Left hindlimb (tissue), 1 donor: ENCODE measurements at regions not wholly inside any gene's neighbourhood (a gene's known extent, or its start where the extent isn't known, plus 50 kb on each side); places are given as distances from the start of the nearest gene placed in this dataset.

Experiments
- DNase-seq: peaks from one replicate; pipeline ENCODE4 v3.0.0-alpha.2; 2018

- no peak for DNase-seq
These were observed 57.8 kb downstream of the PRLHR start for GRCh38 chr10:118537623-118538022.

DNA sequence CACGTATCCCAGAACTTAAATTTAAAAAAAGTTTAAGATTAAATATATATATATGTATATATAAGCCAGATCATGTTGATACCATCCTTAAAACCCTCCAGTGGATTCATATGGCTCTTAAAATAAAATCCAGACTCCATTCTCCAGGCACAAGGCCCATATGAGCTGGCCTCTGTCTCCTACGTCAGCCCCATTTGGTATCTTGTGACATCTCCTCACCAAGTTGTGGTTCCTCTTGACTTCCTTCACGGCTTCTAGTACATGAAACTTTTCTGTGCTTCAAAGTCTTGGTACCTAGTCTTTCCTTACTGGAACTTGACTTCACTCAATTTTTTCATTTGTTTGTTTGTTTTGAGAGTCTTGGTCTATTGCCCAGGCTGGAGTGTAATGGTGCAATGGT lies 61.3 kb downstream of the PRLHR start:
- DNase-seq, result no peak

DNA sequence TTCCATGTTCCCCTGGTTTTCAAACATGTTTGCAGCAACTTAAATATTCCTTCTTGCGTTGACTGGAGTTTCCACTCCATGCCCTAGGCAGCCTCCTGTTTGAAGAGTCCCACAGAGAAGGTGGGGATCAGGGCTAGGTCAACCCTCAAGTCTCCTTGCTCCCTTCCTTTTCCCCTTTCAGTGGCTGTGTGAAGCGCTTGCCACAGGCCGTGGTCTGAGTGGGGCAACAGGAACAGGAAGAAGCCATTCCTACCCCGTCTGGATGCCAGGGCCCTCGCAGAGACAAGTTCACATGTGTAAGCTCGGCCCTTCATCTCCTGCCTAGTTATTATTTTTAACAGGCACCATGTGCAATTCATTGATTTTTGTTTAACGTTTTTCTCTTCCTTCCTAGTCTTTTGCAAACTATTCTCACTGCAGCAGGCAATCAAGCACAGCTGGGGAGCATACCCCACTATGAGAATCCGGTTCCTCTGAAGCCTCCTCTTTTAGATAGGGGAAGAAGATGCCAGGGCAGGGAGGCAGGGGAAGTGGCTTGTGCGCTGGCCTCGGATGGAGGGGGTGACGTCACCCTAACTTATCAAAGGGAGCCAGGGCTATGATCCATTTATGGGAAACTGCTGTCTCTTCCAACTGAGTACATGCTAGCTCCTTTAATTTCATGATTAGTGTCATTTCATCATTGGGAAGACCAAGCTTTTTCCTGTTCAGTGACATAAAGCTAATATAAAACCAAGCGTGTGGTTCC lies 64.2 kb downstream of the PRLHR start:
- DNase-seq, result no peak

DNA sequence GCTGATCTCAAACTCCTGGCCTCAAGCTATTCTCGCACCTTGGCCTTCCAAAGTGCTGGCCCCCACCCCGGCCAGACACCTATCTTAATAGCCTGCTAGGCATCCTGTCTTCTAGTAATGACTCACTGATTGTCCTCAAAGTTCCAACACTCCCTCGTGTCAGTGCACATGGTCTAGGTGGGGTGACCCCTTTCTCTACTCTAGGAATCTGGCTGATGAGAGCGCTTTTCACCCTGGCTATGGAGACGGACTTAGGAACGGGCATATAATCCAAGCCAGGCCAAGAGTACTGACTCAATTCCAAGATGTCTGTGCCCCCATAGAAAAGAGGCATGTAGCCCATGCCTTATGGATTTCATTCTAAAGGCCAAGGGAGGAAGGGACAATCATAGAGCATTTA lies 67.0 kb downstream of the PRLHR start:
- no peak for DNase-seq

DNA sequence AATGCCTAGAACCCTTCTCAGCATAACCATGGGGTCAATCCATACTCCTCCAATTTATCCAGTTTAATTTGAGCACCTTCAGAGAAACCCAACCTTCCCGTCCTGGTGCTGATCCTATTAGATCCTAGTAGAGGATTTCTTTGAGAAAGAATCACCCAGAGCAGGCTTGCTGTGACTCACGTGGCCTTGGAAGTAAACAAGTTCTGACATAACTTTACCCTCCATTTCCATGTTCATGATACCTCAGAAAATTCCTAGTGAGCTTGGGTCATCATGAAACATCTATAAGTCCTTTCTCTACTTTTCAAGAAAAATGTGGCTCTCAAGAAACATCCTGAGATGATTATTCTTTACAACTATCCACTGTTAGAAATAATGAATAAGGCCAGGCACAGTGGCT lies 71.7 kb downstream of the PRLHR start:
- no peak for DNase-seq

GRCh38 chr10:118522791-118523498 lies 72.5 kb downstream of the PRLHR start:
- DNase-seq, result no peak

DNA sequence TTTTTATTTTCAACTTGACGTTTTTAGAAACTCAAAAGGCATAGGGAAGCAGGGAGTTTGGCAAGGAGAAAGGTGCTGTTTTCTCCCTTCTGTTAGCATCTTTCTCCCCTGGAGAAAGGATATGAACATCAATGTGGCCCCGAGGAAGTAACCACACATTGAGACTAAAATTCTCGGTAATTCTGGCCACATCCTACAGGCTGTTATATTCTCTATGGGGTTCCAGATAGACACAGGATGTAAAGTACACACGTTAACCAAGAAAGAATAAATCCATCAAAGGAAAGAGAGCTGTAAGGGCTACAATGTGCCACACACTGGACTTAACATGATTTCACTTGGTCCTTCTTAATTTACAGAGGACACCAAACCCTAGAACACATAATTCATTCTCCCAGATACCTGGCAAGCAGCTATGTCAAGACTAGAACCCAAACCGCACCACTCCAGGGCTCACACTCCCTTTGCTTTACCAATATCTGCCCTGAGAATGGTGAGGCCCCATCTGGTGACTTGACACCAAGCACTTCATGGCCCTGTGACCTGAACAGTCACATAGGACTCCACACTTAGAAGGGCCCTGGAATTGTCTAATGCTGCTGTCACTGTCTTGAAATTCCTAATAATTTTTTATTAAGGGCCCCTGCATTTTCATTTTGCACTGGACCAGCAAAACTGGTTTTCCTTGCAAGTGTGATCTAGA lies 73.9 kb downstream of the PRLHR start:
- no peak for DNase-seq

GRCh38 chr10:118520116-118520742 lies 75.2 kb downstream of the PRLHR start:
- DNase-seq, result no peak

DNA sequence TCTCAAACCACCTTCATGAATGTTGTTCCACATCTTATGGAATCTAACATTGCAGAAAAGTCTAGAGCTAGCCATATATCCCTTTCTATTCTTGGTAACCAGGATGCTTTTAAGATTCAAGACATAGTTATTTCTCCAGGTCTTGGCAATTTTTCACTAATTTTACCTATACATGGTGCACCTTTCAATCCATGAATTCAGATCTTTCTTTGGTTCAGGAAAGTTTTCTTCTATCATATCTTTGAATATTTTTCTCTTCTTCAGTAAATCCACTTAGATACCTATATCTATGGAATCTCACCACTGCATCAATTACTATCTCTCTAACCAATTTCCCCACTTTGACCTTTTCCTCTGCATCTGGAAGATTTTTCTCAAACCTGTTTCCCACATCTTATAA lies 77.4 kb downstream of the PRLHR start:
- DNase-seq, result no peak

DNA sequence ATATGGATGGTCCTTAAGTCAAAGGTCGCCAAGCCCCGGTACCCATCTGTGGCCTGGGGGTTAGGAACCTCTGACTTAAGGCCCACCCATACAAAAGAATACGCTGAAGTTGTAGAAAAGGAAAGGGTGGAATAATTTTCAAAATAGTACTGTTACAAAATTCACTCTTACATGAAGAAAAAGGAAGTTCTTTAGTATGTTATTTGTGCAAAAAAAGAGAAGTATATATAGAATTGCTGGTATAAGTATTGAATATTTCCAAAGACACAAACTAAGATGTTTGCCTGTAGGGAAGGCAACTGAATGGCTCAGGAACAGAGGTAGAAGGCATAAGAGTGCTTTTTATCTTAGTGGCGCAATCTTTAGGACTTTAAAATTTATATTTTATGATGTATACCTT lies 78.7 kb downstream of the PRLHR start:
- no peak for DNase-seq

- DNase-seq, result no peak
These were observed 82.3 kb downstream of the PRLHR start for GRCh38 chr10:118513174-118513573.

- DNase-seq, result no peak
These were observed 83.7 kb downstream of the PRLHR start for GRCh38 chr10:118511711-118512110.

- no peak for DNase-seq
These were observed 86.6 kb downstream of the PRLHR start for GRCh38 chr10:118508863-118509262.

- DNase-seq, result no peak
These were observed 87.1 kb downstream of the PRLHR start for GRCh38 chr10:118508355-118508754.

DNA sequence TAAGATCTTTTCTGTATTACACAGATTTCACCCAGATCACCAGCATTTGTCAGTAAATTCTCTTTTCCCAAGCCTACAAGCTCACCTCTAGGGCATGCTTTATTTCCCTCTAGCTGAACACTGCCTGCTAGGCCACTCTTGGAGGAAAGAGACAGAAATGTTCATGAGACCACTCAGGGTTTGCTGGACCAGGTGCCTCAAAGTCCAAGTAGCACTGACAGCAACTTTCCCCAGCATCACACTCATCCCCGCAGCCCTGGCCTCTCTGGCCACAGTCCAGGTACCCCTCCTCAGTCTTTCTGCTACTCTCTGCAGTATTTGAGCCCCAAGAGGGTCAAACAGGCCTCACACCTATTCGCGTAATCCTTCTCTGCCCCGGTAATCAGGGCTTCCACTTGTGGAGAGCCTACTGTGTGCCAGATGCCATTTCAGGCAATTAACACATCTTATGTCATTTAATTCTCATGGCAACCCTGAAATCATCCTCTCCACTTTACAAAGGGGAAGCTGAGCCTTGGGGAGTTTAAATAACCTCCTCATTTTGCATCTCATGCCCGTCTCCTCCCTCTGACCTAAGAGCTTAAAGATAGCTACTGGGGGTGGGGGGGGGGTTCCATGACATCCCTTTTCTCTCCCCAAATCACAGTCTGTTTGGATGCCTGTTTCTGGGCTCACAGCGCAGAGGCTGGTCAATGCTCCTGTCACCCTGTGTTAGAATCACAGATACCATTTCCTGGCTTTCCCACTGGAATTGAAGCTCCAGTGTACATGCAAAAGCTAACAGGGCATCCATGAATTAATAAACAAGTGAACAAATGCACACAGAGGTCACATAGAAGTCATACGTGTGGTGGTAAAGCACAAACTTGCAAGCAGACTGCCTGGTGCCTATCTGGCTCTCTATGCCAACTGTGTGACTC lies 88.5 kb downstream of the PRLHR start:
- no peak for DNase-seq

DNA sequence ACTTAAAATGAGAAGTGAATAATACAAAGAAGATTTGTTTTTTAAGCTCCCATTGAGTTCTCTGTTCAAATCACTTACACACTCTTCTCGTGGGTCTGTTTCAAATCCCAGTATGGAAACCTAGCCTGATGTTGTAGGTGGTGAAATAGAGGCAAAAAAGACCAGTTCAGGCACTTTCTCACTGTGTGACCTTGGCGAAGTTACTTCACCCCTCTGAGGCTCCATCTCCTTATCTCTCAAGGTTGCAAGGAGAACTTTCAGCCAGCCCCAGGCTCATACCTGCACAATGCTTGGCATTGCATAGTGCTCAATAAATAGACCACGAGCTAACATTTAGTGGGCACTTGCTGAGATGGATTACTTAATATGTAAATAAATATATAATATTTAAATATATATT lies 90.1 kb downstream of the PRLHR start:
- DNase-seq, result no peak

DNA sequence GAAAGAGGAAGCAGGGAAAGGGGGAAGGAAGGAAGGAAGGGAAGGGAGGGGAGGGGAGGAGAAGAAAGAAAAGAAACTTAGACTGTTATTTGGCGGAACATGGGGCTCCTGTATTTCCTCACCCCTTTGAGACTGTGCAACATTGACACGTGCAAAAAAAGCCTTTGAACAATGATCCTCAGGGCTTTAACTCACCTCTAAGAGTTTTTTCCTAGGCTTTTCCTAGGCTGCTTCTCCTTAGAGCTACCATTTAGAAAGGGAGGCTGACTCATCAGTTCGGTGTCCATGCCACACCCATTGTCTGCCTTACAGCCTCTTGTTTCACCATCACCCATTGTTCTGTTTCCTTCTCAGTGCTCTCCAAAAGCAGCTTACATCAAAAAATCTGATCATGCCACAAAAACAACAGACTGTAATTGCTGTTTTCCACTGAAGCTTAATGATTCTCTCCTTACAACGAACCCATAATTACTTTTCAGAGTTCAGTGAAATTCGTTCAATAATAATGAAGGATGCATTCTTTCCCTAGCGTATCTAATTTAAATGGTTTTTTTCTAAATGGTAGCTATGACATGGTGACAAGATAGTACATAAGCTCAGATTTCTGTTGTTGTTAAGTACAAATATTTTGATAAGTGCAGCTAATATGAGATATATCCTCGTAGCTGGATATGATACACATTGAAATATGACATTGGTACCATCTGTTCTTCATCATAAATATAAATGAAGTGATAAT lies 90.8 kb downstream of the PRLHR start:
- DNase-seq, result no peak

DNA sequence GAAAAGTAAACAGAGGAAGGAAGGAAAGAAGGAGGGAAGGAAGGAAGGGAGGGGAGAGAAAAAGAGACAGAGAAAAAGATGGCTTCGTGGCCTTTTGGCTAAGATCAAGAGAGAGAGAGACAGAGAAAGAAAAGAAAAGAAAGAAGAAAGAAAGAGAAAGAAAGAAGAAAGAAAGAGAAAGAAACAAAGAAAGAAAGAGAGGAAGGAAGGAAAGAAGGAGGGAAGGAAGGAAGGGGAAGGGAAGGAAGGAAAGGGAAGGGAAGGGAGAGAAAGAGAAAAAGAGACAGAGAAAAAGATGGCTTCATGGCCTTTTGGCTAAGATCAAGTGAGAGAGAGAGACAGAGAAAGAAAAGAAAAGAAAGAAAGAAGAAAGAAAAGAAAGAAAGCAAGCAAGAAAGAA lies 91.4 kb downstream of the PRLHR start:
- DNase-seq, result no peak

GRCh38 chr10:118503192-118503591 lies 92.3 kb downstream of the PRLHR start:
- DNase-seq, result no peak

DNA sequence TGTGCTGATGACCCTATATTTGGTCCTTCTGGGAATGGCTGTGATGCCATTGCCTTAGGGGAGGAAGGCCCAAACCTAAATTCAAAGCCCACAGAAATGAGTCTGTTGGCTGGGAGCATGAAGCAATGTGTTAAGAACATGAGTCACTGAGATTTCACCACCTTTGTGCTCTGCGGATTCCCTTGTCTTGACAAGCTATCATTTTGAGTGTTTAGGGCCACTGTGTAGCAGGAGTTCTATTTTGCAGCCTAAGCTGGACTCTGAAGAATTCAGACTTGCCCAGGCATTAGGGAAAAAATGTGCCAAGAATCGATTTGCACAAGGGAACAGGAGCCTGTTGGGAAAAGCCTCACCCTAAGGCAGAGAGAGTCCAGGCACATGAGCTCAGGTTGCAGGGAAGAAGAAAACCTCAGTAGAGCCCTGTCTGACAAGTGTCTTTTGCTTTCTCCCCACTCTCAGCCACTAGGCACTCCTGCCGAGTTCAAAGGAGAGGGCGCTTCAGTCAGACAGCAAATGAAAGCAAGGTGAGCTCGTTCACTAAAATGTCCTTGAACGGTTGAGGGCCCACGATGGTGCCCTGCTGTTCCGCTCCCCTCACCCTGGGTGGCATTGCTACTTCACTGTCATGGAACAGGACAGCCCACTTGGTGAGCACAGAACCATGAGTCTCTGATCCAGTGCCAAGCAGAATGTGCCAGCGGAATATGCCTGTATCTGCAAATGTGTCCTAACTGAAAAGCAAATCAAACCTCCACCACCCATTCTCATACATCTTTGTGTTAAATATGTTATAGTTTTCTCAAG lies 93.6 kb downstream of the PRLHR start:
- no peak for DNase-seq

- DNase-seq, result no peak
These were observed 94.3 kb downstream of the PRLHR start for GRCh38 chr10:118501171-118501570.
